Esophagus squamous epithelium (tissue), 5 donors: ENCODE measurements at regions not wholly inside any gene's neighbourhood (a gene's known extent, or its start where the extent isn't known, plus 50 kb on each side); places are given as distances from the start of the nearest gene placed in this dataset.

ENCODE experiments used
- DNase-seq: peaks from one replicate; lab custom pipeline; 2025; lab: John Stamatoyannopoulos, UW
- H3K27ac ChIP-seq, 4 donors: fragments of 200-600 bp; sonication (generic); one replicate each; pipeline ENCODE4 v1.5.1; 2016 to 2019; ENCODE audit warnings: mild to moderate bottlenecking in 1 of 4
- H3K27me3 ChIP-seq, 4 donors: fragments of 200-600 bp; sonication (generic); 1 replicate in 3 of 4; 2 replicates in 1 of 4; pipeline versions ENCODE4 v1.5.1 to v1.6.0; 2017 to 2021; ENCODE audit warnings: antibody characterized with exemption in 1 of 4
- H3K36me3 ChIP-seq, 3 donors: fragments of 200-600 bp; sonication (generic); one replicate each; pipeline ENCODE4 v1.5.1; 2016 to 2019
- H3K4me1 ChIP-seq, 3 donors: fragments of 200-600 bp; sonication (generic); one replicate each; pipeline ENCODE4 v1.5.1; 2017 to 2019
- H3K4me3 ChIP-seq, 4 donors: fragments of 200-600 bp; sonication (generic); 1 replicate in 3 of 4; 2 replicates in 1 of 4; pipeline ENCODE4 v1.5.1; 2016 to 2019; ENCODE audit warnings: mild to moderate bottlenecking in 2 of 4, moderate library complexity in 1 of 4
- H3K9me3 ChIP-seq, 3 donors: fragments of 200-600 bp; sonication (generic); one replicate each; pipeline ENCODE4 v1.5.1; 2016 to 2019
- CTCF ChIP-seq, 6 experiments: fragments of 450-650 bp in 4 of 6; fragments of 200-600 bp in 2 of 6; sonication (generic) in 2 of 6; IDR thresholded peaks; one replicate each; pipeline ENCODE4 v1.5.1; 2016 to 2019; ENCODE audit warnings: antibody characterized with exemption in 6 of 6, mild to moderate bottlenecking in 4 of 6, moderate library complexity in 4 of 6
- POLR2A ChIP-seq, 4 donors: fragments of 450-650 bp; IDR thresholded peaks; one replicate each; pipeline ENCODE4 v1.6.1; 2017; ENCODE audit warnings: antibody characterized with exemption in 4 of 4, mild to moderate bottlenecking in 4 of 4, moderate library complexity in 3 of 4
- WGBS, 2 donors: methylation state at CpG; one replicate each; pipeline ENCODE4 v1.1.5; 2018; 5-methylcytosine and 5-hydroxymethylcytosine counted together
- intact Hi-C: fragments of 100-400 bp; cut with DNase I; formaldehyde crosslinking; loops from one replicate; pipeline ENCODE4 v1.15.0; 2022
- donor health status: DM: yes; HTN: yes; CAD: no.

GRCh38 chr3:180789774-180790173, 110.5 kb upstream of the CCDC39 start:
- Histone ChIP-seq H3K4me1 (no peaks in the 10 kb centered on the region), H3K9me3 (no peaks in the 10 kb centered on the region), H3K27me3 (no peaks in the 10 kb centered on the region), H3K36me3 (no peaks in the 10 kb centered on the region), H3K27ac (no peak overlapping the region), H3K4me3 (no peak overlapping the region)
- intact Hi-C loops, result no loop called here
- 36 to 37% methylated on average over 2 of the region's 2 CpGs for WGBS, 2 donors
- TF ChIP-seq CTCF (IDR thresholded peaks at IDR 0.05), result no peak
- TF ChIP-seq POLR2A (IDR thresholded peaks at IDR 0.05), result no peak
- no peak for DNase-seq

- H3K27ac ChIP-seq, result no peak overlapping the region
- no peaks in the 10 kb centered on the region for H3K27me3 ChIP-seq
- H3K4me1 ChIP-seq, result no peaks in the 10 kb centered on the region
- intact Hi-C loops, result no loop called here
- H3K36me3 ChIP-seq, result no peaks in the 10 kb centered on the region
- no peak for DNase-seq
- no peak overlapping the region for H3K4me3 ChIP-seq
- WGBS, 2 donors, result 42 to 55% methylated on average over 4 of the region's 4 CpGs
- H3K9me3 ChIP-seq, result no peaks in the 10 kb centered on the region
- no peak for TF ChIP-seq POLR2A (IDR thresholded peaks at IDR 0.05)
- no peak for TF ChIP-seq CTCF (IDR thresholded peaks at IDR 0.05)
Observed at GRCh38 chr3:180798197-180798596, 114.3 kb upstream of the FXR1 start.

GRCh38 chr3:180802837-180803236, 109.6 kb upstream of the FXR1 start:
- no peaks in the 10 kb centered on the region for H3K9me3 ChIP-seq
- TF ChIP-seq CTCF (IDR thresholded peaks at IDR 0.05), result peak in 2 of 6 experiments; percentile 18 to 32
- TF ChIP-seq POLR2A (IDR thresholded peaks at IDR 0.05), result no peak
- no peak overlapping the region for H3K4me3 ChIP-seq
- H3K27me3 ChIP-seq, result no peaks in the 10 kb centered on the region
- no peak for DNase-seq
- no peaks in the 10 kb centered on the region for H3K4me1 ChIP-seq
- intact Hi-C loops, result no loop called here
- no peak overlapping the region for H3K27ac ChIP-seq
- H3K36me3 ChIP-seq, result no peaks in the 10 kb centered on the region

- DNase-seq, result no peak
- no peaks in the 10 kb centered on the region for H3K27me3 ChIP-seq
- peak in 1 of 6 experiments; percentile 7 for TF ChIP-seq CTCF (IDR thresholded peaks at IDR 0.05)
- TF ChIP-seq POLR2A (IDR thresholded peaks at IDR 0.05), result no peak
- H3K36me3 ChIP-seq, result no peaks in the 10 kb centered on the region
- intact Hi-C loops, result no loop called here
- H3K4me1 ChIP-seq, result peaks cover 0 to 5% (median 0%) of the 10 kb centered on the region in 3 donors
- no peak overlapping the region for H3K4me3 ChIP-seq
- H3K27ac ChIP-seq, result no peak overlapping the region
- no peaks in the 10 kb centered on the region for H3K9me3 ChIP-seq
- 34 to 49% methylated on average over 6 of the region's 6 CpGs for WGBS, 2 donors
Observed at GRCh38 chr3:180804916-180805315, 107.6 kb upstream of the FXR1 start.

GRCh38 chr3:180808823-180809575, 103.5 kb upstream of the FXR1 start:
- Histone ChIP-seq H3K27ac (no peak overlapping the region), H3K27me3 (no peaks in the 10 kb centered on the region), H3K4me1 (peaks cover 0 to 5% (median 0%) of the 10 kb centered on the region in 3 donors), H3K36me3 (no peaks in the 10 kb centered on the region), H3K4me3 (no peak overlapping the region), H3K9me3 (no peaks in the 10 kb centered on the region)
- intact Hi-C loops, result no loop called here
- WGBS, 2 donors, result 21 to 28% methylated on average over 1 of the region's 1 CpG
- DNase-seq, result no peak
- TF ChIP-seq CTCF (IDR thresholded peaks at IDR 0.05) (no peak), POLR2A (IDR thresholded peaks at IDR 0.05) (no peak)
